ENCODE measurements at regions not wholly inside any gene's neighbourhood (a gene's known extent, or its start where the extent isn't known, plus 50 kb on each side); places are given as distances from the start of the nearest gene placed in this dataset.

DNA sequence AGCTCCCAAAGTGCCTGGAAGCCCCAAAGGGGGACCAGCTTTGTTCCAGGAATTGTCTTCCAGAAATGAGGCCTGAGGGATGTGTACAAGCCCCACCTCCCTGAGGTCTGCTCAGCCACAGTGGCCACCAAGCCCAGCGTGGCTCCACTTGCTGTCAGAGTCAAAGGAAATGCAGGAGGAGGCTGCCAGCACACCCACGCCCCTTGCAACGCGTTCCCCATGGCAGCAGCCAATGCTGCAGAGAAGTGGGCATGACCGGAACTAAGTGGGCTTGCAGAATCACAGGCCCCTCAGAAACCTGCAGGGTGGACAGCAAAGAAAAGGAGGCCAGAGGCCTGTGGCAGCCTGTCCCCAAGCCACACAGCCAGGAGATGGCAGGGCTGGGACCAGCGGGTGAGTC is 320.8 kb downstream of the FOXL1 start:
- intact Hi-C loops (cut with DNase I): no loop called here
- Histone ChIP-seq H3K27ac (no peak overlapping the region), H3K4me3 (no peak overlapping the region), H3K36me3 (no peaks in the 10 kb centered on the region), H3K27me3 (no peaks in the 10 kb centered on the region), H3K4me1 (no peaks in the 10 kb centered on the region), H3K9me3 (no peaks in the 10 kb centered on the region)
- ATAC-seq: no peak
- no peak for DNase-seq
- WGBS, 4 donors: 72 to 81% (median 78%) methylated on average over 6 of the region's 6 CpGs
- TF ChIP-seq CTCF (IDR thresholded peaks at IDR 0.05) (no peak), POLR2A (IDR thresholded peaks at IDR 0.05) (no peak)

GRCh38 chr16:86899757-86900156 is 321.4 kb downstream of the FOXL1 start:
- Histone ChIP-seq H3K27ac (no peak overlapping the region), H3K36me3 (no peaks in the 10 kb centered on the region), H3K4me1 (no peaks in the 10 kb centered on the region), H3K9me3 (no peaks in the 10 kb centered on the region), H3K27me3 (no peaks in the 10 kb centered on the region), H3K4me3 (no peak overlapping the region)
- no peak for ATAC-seq
- TF ChIP-seq CTCF (IDR thresholded peaks at IDR 0.05): no peak
- no peak for TF ChIP-seq POLR2A (IDR thresholded peaks at IDR 0.05)
- intact Hi-C loops (cut with DNase I): no loop called here
- no peak for DNase-seq
- WGBS, 4 donors: 78 to 86% (median 83%) methylated on average over 4 of the region's 4 CpGs

DNA sequence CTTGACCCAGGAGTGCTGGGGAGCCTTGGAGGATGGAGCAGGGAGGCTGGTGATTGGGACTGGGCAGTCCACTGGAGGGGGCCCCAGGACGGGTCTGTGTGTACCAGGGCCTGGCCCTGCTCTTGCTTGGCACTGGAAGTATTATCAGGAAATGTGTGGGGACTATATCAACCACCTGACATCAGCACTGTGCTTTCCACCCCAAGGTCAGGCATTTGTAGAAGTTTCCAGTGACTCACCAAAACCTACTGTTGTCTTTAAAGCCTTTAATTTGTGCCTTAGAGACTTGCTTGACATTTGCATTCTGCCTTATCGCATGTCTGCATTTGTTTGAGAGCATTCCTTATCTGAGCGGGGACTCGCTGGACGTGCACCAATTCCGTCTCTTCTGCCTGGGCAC is 323.1 kb downstream of the FOXL1 start:
- no peak overlapping the region for H3K4me3 ChIP-seq
- intact Hi-C loops (cut with DNase I): no loop called here
- WGBS, 4 donors: 49 to 80% (median 69%) methylated on average over 6 of the region's 6 CpGs
- TF ChIP-seq CTCF (IDR thresholded peaks at IDR 0.05): peak in 1 of 12 donors; percentile 3
- TF ChIP-seq POLR2A (IDR thresholded peaks at IDR 0.05): no peak
- H3K4me1 ChIP-seq: no peaks in the 10 kb centered on the region
- DNase-seq: peak in 1 of 5 donors; percentile 43
- no peak overlapping the region for H3K27ac ChIP-seq
- no peaks in the 10 kb centered on the region for H3K9me3 ChIP-seq
- no peaks in the 10 kb centered on the region for H3K36me3 ChIP-seq
- peak in 3 of 4 donors; percentile 65 to 81 (median 73) for ATAC-seq
- H3K27me3 ChIP-seq: no peaks in the 10 kb centered on the region

GRCh38 chr16:86902656-86903001 is 324.3 kb downstream of the FOXL1 start:
- 89 to 94% (median 92%) methylated on average over 4 of the region's 4 CpGs for WGBS, 4 donors
- H3K36me3 ChIP-seq: no peaks in the 10 kb centered on the region
- no peak for ATAC-seq
- DNase-seq: peak in 1 of 5 donors; percentile 30
- no peak overlapping the region for H3K4me3 ChIP-seq
- TF ChIP-seq POLR2A (IDR thresholded peaks at IDR 0.05) (no peak), CTCF (IDR thresholded peaks at IDR 0.05) (no peak)
- no peaks in the 10 kb centered on the region for H3K9me3 ChIP-seq
- intact Hi-C loops (cut with DNase I): no loop called here
- no peaks in the 10 kb centered on the region for H3K4me1 ChIP-seq
- no peak overlapping the region for H3K27ac ChIP-seq
- H3K27me3 ChIP-seq: no peaks in the 10 kb centered on the region

Measured in heart left ventricle (tissue), 16 donors.